ENCODE measurements at regions not wholly inside any gene's neighbourhood (a gene's known extent, or its start where the extent isn't known, plus 50 kb on each side); places are given as distances from the start of the nearest gene placed in this dataset.
"Not testable (repeated sequence)": the region's sequence is repeated elsewhere in the genome, so short reads cannot be mapped to it uniquely, and the experiment has no call there.

DNA sequence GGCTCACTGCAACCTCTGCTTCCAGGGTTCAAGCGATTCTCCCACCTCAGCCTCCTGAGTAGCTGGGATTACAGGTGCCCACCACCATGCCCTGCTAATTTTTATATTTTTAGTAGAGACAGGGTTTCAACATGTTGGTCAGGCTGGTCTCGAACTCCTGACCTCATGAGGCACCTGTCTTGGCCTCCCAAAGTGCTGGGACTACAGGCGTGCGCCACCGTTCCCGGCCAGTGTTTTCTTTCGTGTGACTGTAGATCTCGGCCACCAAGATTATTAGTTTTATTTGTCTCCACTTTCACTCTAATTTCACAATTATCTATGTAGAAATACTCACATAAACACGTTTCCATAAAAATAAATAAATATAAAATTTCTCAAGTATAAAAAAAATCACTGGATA lies 665.4 kb upstream of the RAG2 start:
- H3K27me3 ChIP-seq (ENCODE audit: low read length); H3K36me3 ChIP-seq (ENCODE audit: insufficient read depth, low read length); H3K9ac ChIP-seq (ENCODE audit: low read length); H2AFZ ChIP-seq (ENCODE audit: low read length); H3K4me3 ChIP-seq (ENCODE audit: low read length); H3K9me2 ChIP-seq (replicated peaks; ENCODE audit: insufficient read depth, low read length); H4K20me1 ChIP-seq (ENCODE audit: insufficient read depth, low read depth, low read length); DNase-seq; H3K27ac ChIP-seq (ENCODE audit: low read length); H3K79me2 ChIP-seq (ENCODE audit: low read length); H3K4me1 ChIP-seq (ENCODE audit: low read length); H3K4me2 ChIP-seq (ENCODE audit: low read depth, low read length, poor library complexity, severe bottlenecking): not testable (repeated sequence)
- peaks cover 35% of the 10 kb centered on the region for H3K9me3 ChIP-seq (ENCODE audit: low read length)

- Histone ChIP-seq H3K4me2 (ENCODE audit: low read depth, low read length, poor library complexity, severe bottlenecking) (no peak overlapping the region), H3K4me1 (ENCODE audit: low read length) (no peaks in the 10 kb centered on the region), H3K36me3 (ENCODE audit: insufficient read depth, low read length) (no peaks in the 10 kb centered on the region), H3K9me2 (replicated peaks; ENCODE audit: insufficient read depth, low read length) (no peaks in the 10 kb centered on the region), H3K9me3 (ENCODE audit: low read length) (peaks cover 31% of the 10 kb centered on the region), H3K4me3 (ENCODE audit: low read length) (no peak overlapping the region), H3K27ac (ENCODE audit: low read length) (no peak overlapping the region), H3K79me2 (ENCODE audit: low read length) (no peaks in the 10 kb centered on the region), H2AFZ (ENCODE audit: low read length) (no peak overlapping the region), H3K9ac (ENCODE audit: low read length) (no peak overlapping the region), H3K27me3 (ENCODE audit: low read length) (no peaks in the 10 kb centered on the region), H4K20me1 (ENCODE audit: insufficient read depth, low read depth, low read length) (no peaks in the 10 kb centered on the region)
- DNase-seq: no peak
These were observed 661.7 kb upstream of the RAG2 start for GRCh38 chr11:37259734-37260133.

- no peaks in the 10 kb centered on the region for H4K20me1 ChIP-seq (ENCODE audit: insufficient read depth, low read depth, low read length)
- no peak overlapping the region for H2AFZ ChIP-seq (ENCODE audit: low read length)
- no peaks in the 10 kb centered on the region for H3K9me2 ChIP-seq (replicated peaks; ENCODE audit: insufficient read depth, low read length)
These were observed 650.1 kb upstream of the RAG2 start for GRCh38 chr11:37248145-37248544.

DNA sequence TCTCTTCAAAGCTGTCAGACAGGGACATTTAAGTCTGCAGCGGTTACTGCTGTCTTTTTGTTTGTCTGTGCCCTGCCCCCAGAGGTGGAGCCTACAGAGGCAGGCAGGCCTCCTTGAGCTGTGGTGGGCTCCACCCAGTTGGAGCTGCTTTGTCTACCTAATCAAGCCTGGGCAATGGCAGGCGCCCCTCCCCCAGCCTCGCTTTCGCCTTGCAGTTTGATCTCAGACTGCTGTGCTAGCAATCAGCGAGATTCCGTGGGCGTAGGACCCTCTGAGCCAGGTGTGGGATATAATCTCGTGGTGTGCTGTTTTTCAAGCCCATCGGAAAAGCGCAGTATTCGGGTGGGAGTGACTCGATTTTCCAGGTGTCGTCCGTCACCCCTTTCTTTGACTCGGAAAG lies 648.1 kb upstream of the RAG2 start:
- not testable (repeated sequence) for H3K36me3 ChIP-seq (ENCODE audit: insufficient read depth, low read length); H3K79me2 ChIP-seq (ENCODE audit: low read length); H3K9me2 ChIP-seq (replicated peaks; ENCODE audit: insufficient read depth, low read length); H3K4me2 ChIP-seq (ENCODE audit: low read depth, low read length, poor library complexity, severe bottlenecking); H4K20me1 ChIP-seq (ENCODE audit: insufficient read depth, low read depth, low read length); DNase-seq; H2AFZ ChIP-seq (ENCODE audit: low read length); H3K27ac ChIP-seq (ENCODE audit: low read length); H3K9ac ChIP-seq (ENCODE audit: low read length); H3K4me3 ChIP-seq (ENCODE audit: low read length); H3K4me1 ChIP-seq (ENCODE audit: low read length); H3K27me3 ChIP-seq (ENCODE audit: low read length)
- peaks cover 27% of the 10 kb centered on the region for H3K9me3 ChIP-seq (ENCODE audit: low read length)

More at GRCh38 chr11:37248145-37248544, 650.1 kb upstream of the RAG2 start:
- Histone ChIP-seq H3K27me3 (ENCODE audit: low read length) (no peaks in the 10 kb centered on the region), H3K4me3 (ENCODE audit: low read length) (no peak overlapping the region), H3K4me2 (ENCODE audit: low read depth, low read length, poor library complexity, severe bottlenecking) (no peak overlapping the region), H3K27ac (ENCODE audit: low read length) (no peak overlapping the region), H3K9ac (ENCODE audit: low read length) (no peak overlapping the region), H3K9me3 (ENCODE audit: low read length) (peaks cover 30% of the 10 kb centered on the region), H3K36me3 (ENCODE audit: insufficient read depth, low read length) (no peaks in the 10 kb centered on the region), H3K79me2 (ENCODE audit: low read length) (no peaks in the 10 kb centered on the region), H3K4me1 (ENCODE audit: low read length) (no peaks in the 10 kb centered on the region)
- no peak for DNase-seq

- Histone ChIP-seq H2AFZ (ENCODE audit: low read length) (no peak overlapping the region), H3K9me2 (replicated peaks; ENCODE audit: insufficient read depth, low read length) (no peaks in the 10 kb centered on the region), H4K20me1 (ENCODE audit: insufficient read depth, low read depth, low read length) (no peaks in the 10 kb centered on the region), H3K27ac (ENCODE audit: low read length) (no peak overlapping the region), H3K4me2 (ENCODE audit: low read depth, low read length, poor library complexity, severe bottlenecking) (no peak overlapping the region), H3K4me3 (ENCODE audit: low read length) (no peak overlapping the region), H3K9ac (ENCODE audit: low read length) (no peak overlapping the region), H3K27me3 (ENCODE audit: low read length) (no peaks in the 10 kb centered on the region), H3K4me1 (ENCODE audit: low read length) (no peaks in the 10 kb centered on the region), H3K79me2 (ENCODE audit: low read length) (no peaks in the 10 kb centered on the region), H3K9me3 (ENCODE audit: low read length) (peaks cover 38% of the 10 kb centered on the region), H3K36me3 (ENCODE audit: insufficient read depth, low read length) (no peaks in the 10 kb centered on the region)
- DNase-seq: no peak
These were observed 632.8 kb upstream of the RAG2 start for GRCh38 chr11:37230865-37231264.

- H4K20me1 ChIP-seq (ENCODE audit: insufficient read depth, low read depth, low read length): no peaks in the 10 kb centered on the region
- H3K4me3 ChIP-seq (ENCODE audit: low read length): no peak overlapping the region
- no peak overlapping the region for H3K27ac ChIP-seq (ENCODE audit: low read length)
- H3K4me1 ChIP-seq (ENCODE audit: low read length): no peaks in the 10 kb centered on the region
- no peak for DNase-seq
- H3K9ac ChIP-seq (ENCODE audit: low read length): no peak overlapping the region
- H2AFZ ChIP-seq (ENCODE audit: low read length): no peak overlapping the region
- H3K4me2 ChIP-seq (ENCODE audit: low read depth, low read length, poor library complexity, severe bottlenecking): no peak overlapping the region
- H3K36me3 ChIP-seq (ENCODE audit: insufficient read depth, low read length): no peaks in the 10 kb centered on the region
- H3K27me3 ChIP-seq (ENCODE audit: low read length): no peaks in the 10 kb centered on the region
- H3K79me2 ChIP-seq (ENCODE audit: low read length): no peaks in the 10 kb centered on the region
- H3K9me2 ChIP-seq (replicated peaks; ENCODE audit: insufficient read depth, low read length): no peaks in the 10 kb centered on the region
- H3K9me3 ChIP-seq (ENCODE audit: low read length): peaks cover 38% of the 10 kb centered on the region
These were observed 625.9 kb upstream of the RAG2 start for GRCh38 chr11:37223962-37224361.

- Histone ChIP-seq H3K27ac (ENCODE audit: low read length) (no peak overlapping the region), H2AFZ (ENCODE audit: low read length) (no peak overlapping the region), H3K9me3 (ENCODE audit: low read length) (peaks cover 14% of the 10 kb centered on the region), H4K20me1 (ENCODE audit: insufficient read depth, low read depth, low read length) (no peaks in the 10 kb centered on the region), H3K27me3 (ENCODE audit: low read length) (no peaks in the 10 kb centered on the region), H3K9ac (ENCODE audit: low read length) (no peak overlapping the region), H3K4me1 (ENCODE audit: low read length) (no peaks in the 10 kb centered on the region), H3K9me2 (replicated peaks; ENCODE audit: insufficient read depth, low read length) (no peaks in the 10 kb centered on the region), H3K79me2 (ENCODE audit: low read length) (no peaks in the 10 kb centered on the region), H3K4me3 (ENCODE audit: low read length) (no peak overlapping the region), H3K4me2 (ENCODE audit: low read depth, low read length, poor library complexity, severe bottlenecking) (no peak overlapping the region), H3K36me3 (ENCODE audit: insufficient read depth, low read length) (no peaks in the 10 kb centered on the region)
- no peak for DNase-seq
These were observed 605.0 kb upstream of the RAG2 start for GRCh38 chr11:37203006-37203405.

DNA sequence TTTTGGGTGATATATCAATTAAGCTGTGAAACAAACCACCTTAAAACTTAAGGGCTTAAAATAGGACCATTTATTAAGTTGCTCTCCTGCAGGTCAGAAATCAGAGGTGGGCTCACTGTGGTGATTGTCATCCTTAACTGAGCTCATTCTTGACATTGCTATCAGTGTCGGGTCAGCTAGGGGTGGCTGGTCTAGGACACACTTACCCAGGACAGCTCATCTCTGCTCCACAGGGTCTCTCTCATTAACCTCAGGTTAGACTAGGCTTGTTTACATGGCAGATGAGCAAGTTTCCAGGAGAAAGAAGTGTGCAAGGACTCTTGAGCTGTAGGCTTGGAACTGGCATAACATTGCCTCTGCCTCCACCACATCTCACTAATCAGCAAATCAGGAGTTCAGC lies 601.0 kb upstream of the RAG2 start:
- no peaks in the 10 kb centered on the region for H3K36me3 ChIP-seq (ENCODE audit: insufficient read depth, low read length)
- no peaks in the 10 kb centered on the region for H3K27me3 ChIP-seq (ENCODE audit: low read length)
- H3K27ac ChIP-seq (ENCODE audit: low read length): no peak overlapping the region
- no peak overlapping the region for H3K4me2 ChIP-seq (ENCODE audit: low read depth, low read length, poor library complexity, severe bottlenecking)
- peaks cover 29% of the 10 kb centered on the region for H3K9me3 ChIP-seq (ENCODE audit: low read length)
- H3K4me3 ChIP-seq (ENCODE audit: low read length): no peak overlapping the region
- H3K79me2 ChIP-seq (ENCODE audit: low read length): no peaks in the 10 kb centered on the region
- H4K20me1 ChIP-seq (ENCODE audit: insufficient read depth, low read depth, low read length): no peaks in the 10 kb centered on the region
- H3K9ac ChIP-seq (ENCODE audit: low read length): no peak overlapping the region
- DNase-seq: no peak
- no peak overlapping the region for H2AFZ ChIP-seq (ENCODE audit: low read length)
- no peaks in the 10 kb centered on the region for H3K4me1 ChIP-seq (ENCODE audit: low read length)
- H3K9me2 ChIP-seq (replicated peaks; ENCODE audit: insufficient read depth, low read length): no peaks in the 10 kb centered on the region

DNA sequence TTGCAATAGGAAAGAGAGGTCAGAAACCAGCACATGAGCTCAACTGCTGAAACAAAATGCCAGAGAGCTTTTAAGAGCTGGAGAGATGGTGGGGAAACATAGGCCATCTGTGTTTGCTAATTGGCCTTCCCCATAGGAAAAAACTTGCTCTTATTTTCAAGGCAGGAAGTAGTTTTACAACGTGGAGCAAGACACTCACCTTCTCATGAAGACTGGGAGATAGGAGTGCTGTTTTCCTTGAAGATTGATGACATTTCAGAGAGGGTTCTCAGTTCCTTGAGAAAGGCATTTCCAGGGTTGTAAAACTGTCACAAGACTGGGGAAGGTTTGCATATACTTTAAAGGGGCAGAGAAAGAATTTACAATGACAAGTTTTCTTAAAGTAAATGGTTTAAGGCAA lies 586.3 kb upstream of the RAG2 start:
- Histone ChIP-seq H3K9ac (ENCODE audit: low read length) (no peak overlapping the region), H3K4me3 (ENCODE audit: low read length) (no peak overlapping the region), H3K9me3 (ENCODE audit: low read length) (peaks cover 16% of the 10 kb centered on the region), H3K36me3 (ENCODE audit: insufficient read depth, low read length) (no peaks in the 10 kb centered on the region), H3K79me2 (ENCODE audit: low read length) (no peaks in the 10 kb centered on the region), H3K27me3 (ENCODE audit: low read length) (no peaks in the 10 kb centered on the region), H2AFZ (ENCODE audit: low read length) (no peak overlapping the region), H4K20me1 (ENCODE audit: insufficient read depth, low read depth, low read length) (no peaks in the 10 kb centered on the region), H3K27ac (ENCODE audit: low read length) (no peak overlapping the region), H3K4me2 (ENCODE audit: low read depth, low read length, poor library complexity, severe bottlenecking) (no peak overlapping the region), H3K9me2 (replicated peaks; ENCODE audit: insufficient read depth, low read length) (no peaks in the 10 kb centered on the region; the same call in 1 of the 2 replicates), H3K4me1 (ENCODE audit: low read length) (no peaks in the 10 kb centered on the region)
- DNase-seq: no peak
